HG03442 (cell line): ENCODE measurements at regions not wholly inside any gene's neighbourhood (a gene's known extent, or its start where the extent isn't known, plus 50 kb on each side); places are given as distances from the start of the nearest gene placed in this dataset.

ENCODE experiments used
- ATAC-seq: cut with Tn5 transposase; IDR thresholded peaks from one replicate; pipeline ENCODE4 v1.9.1; 2021; ENCODE audit warnings: mild to moderate bottlenecking, moderate library complexity; ENCODE audit not compliant: unreplicated experiment

DNA sequence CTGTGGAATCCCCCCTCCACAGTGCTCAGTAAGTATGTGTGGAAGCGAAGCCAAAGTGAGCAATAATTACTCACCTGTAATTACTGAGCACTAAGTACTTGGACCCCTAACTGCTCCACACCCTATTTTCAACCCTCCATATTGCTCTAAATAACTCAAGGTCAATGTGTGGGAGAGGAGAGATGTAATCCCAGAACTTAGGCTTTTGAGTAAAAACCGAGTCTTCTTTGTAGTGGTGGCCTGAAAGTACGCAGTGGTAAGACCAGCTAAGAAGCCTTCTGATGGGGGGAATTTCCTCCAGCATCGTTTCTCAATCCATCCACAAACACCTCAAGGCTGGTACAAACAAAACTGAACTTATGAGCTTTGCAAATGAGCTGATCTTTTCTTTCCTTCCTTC is 551.6 kb downstream of the ZEB2 start:
- no peak for ATAC-seq

DNA sequence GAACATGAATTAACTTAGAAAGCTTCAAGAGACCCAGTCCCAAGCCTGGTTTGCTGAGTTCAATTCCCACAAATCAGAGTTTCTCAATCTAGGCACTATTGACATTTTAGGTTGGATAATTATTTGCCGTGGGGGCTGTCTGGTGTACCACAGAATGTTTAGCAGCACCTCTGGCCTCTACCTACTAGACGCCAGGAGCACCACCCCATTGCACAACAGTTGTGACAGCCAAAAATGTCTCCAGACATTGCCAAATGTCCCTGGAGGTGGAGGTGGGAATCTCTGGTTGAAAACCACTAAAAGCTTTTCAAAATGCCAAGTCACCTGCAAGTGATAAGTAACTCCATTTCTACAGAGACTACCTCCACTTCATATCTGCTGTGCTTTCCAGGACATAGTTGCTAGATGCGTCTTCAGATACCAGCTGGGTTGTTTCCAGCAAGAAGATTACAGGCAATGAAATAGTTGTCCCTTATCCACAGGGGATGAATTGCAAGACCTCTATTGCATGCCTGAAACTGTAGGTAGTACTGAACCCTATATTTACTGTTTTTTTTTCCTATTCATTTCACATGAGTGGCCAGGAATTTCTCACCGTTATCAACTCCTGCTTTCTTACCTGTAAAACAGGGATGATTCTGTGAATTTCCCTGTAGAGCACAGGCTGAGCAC is 554.3 kb downstream of the ZEB2 start:
- no peak for ATAC-seq

DNA sequence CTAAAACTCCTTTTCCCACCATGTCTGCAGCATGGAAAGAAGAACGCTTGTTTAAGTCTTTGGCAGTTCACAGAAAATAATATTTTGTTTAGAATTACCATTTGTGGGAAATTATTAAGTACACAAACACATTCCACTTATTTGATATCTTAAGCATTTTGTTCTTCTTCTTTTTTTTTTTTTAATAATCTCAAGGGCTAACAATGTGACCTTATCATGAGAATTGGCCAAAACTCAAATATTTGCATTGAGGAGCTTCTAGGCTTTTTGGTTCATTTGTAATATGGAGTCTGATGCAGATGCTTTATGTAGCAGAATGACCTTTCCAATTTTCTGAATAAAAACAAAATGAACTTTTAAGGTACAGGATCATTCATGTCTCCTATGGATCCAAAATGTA is 555.0 kb downstream of the ZEB2 start:
- ATAC-seq: no peak

DNA sequence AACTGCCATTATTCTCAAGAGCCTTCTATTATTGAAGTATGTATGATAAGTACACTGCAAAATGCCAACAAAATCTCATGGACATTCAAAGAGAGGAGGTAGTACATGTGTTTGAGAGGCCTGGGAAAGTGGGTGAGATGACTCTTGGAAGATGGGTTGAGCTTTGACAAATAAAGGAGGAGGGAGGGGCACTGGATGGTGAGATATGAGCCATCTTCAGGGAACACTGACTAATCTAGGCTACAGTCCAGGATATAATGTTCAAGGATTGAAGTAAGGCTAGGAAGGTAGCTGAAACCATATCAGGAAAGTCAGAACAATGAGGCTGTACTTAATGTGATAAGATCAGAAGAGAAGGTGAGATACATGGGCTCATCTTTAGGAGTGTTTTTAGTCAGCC is 559.7 kb downstream of the ZEB2 start:
- no peak for ATAC-seq

DNA sequence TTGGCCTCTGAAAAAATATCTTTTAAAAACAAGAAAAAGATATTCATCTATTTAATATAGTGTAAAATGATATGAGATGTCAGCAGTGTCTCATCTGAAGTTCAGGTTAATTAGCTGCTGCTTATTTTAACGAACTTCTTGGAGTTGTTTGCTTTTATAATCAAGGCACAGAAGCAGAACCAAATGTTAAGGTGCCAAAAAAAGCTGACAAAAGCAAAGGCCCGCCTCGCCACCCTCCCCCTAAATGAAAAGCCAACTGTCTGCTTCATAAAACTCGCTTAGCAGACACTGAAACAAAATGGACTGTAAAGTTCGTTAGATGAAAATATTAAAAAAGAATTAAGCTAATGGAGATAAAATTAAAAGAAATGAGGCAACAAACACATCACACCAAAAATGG is 562.6 kb downstream of the ZEB2 start:
- ATAC-seq: no peak

DNA sequence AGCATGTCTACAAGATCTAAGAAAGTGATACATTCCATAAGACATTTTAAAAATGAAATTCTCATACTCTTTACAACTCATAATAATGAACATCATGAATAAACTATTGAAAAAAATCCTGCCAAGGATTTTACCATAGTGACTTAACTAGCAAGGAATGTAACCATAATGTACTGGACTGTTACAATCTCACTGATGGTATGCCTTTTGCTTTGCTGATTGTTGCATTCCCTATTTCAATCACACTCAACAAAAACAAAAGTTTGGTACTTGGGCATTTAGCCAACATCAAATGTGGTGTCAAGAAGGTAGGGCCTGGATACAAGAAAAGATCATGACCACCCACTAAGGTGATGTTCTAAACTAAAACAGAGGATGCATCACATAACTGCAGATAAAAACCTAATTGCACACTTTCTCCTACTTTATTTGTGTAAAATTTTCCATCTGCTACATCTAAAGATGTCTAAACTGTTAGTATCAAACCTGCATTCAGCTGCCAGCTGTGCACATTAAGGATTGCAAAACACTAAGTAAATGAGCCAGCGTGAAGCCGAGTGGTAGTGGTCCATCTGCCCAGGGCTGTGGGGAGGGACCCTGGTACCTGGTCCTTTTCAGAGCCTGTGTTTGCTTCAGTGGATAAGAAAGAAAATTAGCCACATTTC is 564.4 kb downstream of the ZEB2 start:
- no peak for ATAC-seq

DNA sequence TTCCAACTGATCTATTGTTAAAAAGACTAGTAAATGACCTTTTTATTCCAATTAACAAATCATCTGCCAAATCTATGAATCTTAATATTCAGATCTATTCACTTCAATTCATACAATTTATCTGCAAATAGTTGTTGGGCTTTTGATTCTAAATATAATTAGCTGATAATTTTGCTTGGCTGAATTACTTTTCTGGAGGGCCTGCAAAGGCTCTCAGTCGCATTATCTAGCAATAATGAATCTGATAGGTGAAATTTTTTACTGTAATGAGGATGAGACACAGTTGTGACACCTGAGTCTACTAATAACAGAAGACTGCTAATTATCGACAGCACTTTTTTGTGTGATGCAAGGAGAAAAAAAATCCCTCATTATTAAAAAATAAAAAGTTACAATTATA is 565.1 kb downstream of the ZEB2 start:
- no peak for ATAC-seq

DNA sequence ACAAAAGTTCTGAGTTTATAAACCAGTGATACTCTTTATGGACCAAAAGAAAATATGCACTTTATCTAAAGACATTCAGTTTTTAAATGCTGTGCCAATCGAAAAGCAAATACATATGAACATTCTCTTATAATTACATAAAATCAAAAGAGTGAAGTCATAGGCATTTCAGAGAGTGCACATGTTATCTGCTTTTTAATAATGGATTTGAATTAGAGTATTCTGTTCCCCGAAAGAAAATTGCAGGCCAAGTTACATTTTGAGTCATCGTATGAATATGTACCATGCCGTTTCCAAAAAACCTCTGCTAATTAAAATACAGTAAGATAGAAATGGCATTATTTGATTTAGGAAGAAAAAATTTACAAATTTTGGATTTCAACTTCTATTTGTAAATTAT is 565.7 kb downstream of the ZEB2 start:
- no peak for ATAC-seq

DNA sequence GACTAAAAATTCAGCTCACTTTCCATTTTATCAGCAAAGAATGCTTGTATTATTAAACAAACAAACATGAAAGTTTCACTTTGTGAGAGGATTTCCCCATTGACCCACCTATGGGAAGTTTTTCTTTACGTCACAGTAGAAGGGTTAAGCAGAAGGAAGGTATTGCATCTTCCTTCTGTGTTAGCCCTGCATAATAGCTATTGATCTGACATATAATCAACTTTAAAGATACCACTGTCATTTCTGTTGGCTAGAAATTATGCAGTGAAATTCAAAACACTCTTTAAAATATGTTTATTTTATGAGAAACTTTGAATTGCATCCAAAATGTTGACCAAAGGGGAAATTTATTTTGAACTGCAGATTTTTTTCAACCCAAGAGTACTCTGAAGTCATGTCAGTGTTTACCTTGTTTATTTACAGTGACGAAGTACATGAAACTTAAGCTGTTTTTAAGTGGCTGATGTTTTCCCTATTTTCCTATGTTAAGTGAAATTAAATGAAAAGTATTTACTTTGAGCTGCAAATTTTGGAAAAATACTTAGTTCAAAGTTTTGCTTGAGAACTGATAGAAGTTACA is 566.4 kb downstream of the ZEB2 start:
- no peak for ATAC-seq

DNA sequence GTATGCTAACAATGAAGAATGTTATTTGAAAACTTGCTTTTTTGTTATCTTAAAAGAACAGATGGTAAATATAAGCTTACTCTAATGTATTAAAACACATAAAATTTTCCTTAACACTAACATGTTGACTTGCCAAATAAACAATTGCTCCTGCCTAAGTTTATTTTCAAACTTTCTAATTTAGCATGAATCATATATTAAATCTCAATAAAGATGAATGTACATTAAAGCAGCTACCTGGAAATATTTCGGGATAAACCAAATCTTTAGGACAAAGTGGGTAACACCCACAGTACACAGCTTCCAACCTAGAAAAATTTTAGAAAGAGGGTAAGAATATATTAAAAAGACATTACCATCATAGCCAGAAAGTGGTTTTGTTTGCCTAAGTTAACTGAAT is 567.4 kb downstream of the ZEB2 start:
- no peak for ATAC-seq

DNA sequence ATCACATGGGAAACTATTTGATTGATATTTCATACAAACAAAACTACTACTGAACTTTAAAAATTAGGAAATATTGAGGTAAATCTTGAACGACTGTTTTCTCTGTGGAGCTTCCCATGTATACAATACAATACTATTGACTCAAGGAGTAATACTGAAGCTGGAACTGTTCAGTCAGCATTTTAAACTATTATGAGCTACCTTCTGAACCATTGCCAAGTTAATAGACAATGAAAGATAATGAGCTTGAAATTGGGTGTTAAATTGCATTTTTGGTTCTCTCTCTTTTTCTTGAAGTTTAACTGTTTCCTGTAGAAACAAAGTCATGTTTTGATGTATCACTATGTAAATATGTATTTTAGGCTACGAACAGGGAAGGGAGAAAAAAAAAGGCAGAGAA is 569.2 kb downstream of the ZEB2 start:
- ATAC-seq: no peak

DNA sequence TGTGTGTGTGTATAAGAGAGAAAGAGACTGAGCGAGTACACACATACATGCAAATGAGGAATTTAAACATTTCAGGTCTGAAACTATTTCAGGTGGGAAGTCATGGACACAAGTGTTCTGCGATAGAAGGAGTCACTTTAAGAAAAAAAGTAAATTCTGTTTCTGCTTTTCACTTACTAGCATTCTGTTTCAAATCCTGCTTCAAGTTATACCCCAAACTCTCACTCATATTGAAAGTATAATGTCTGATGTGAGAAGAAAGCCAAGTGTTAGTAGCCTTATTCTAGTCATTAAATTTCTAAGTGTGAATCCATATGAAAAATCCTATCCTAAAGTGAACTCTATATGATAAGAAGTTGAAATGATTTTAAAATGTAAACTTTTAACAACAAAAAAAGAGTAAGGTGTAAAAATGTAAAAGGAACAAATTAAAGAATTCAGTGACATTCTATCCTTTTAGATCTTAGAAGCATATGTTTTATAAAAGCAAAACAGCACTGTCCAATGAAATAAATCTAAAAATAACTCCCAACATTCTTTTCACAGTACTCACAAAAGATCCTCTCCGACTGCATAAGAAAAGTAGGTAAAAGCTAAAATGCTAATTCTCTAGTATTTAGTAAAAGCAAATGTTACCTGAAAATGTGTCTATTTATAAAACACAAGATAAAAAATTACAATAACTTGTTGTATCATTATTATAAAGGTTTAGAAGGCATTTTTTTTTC is 570.6 kb downstream of the ZEB2 start:
- peak; percentile 61 for ATAC-seq

DNA sequence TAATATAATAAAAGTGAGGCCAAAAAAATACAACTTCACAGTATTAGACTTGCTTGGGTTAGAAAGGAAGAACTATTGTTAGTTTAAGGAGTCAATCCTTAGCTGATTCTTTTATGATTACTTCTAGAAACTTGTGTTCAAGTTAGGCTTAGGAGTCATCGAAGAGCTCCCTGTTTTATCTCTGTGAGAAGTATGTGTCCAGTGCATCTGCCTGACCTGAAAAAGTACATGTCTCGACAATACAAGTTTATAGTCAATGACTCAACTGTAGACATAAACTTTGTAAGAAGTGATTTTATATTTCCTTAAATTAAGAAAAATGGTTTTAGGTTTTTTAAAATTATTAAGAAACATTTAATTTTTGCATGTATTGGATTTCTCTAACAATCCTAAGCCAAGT is 571.2 kb downstream of the ZEB2 start:
- ATAC-seq: no peak

DNA sequence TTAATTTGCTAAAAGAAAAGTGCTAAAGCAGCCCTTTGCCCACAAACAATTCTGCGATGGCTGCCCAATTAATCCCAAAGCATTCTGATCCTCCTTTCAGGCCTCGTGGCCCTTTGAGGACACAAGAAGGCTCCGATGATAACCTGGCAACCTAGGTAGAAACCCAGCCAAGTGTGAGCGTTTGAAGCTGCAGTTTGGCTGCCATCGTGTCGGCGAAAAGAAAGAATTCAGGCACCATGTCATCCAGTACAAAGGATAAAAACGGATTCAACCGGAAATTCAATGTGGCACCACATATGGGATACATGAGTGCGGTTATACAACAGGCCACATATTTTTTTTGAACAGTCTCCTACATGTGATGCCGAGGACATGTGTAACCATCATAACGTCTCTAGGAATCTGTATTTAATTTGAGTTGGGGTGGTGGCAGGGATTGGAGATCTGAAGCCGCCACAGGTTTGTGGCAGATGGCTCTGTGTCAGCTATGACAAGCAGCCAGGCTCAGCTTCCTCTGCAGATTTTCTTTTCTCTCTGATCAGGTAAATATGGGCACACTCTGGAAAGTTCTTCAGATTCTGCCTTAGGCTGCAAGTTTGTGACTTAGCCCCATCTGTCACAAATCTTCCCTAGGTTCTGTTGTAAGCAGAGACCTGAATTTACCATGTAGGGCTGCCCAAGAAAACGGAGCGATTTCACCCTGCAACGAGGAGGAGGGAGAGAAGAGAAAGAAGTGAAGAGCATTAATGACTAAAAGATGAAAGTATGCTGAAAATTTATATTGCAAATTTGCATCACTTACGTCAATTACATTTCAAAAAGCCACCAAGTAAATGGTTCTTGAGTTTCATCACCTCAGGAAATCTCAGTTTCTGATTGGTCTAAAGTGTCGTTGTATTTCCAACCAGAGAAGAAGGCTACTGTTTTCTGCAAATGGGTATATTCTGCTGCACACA is 573.2 kb downstream of the ZEB2 start:
- ATAC-seq: no peak

DNA sequence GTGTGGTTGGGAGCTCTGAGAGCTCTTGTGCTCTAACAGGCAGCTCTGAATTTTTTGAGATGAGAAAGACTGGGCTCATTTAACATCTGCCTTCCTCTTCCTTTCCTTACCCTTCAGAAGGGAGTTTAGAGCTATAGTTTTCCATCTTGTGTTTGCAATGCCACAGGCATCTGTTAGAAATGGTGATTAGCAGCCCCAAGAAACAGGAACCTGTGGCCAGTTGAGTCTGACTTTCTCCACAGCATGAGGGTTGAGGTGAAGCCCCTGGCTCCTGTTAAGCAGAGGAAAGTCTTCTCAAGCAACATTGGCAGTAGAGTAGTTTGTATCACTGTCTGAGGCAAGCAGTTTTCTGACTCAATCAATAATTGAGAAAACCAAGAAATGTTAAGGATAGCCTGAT is 577.4 kb downstream of the ZEB2 start:
- no peak for ATAC-seq

DNA sequence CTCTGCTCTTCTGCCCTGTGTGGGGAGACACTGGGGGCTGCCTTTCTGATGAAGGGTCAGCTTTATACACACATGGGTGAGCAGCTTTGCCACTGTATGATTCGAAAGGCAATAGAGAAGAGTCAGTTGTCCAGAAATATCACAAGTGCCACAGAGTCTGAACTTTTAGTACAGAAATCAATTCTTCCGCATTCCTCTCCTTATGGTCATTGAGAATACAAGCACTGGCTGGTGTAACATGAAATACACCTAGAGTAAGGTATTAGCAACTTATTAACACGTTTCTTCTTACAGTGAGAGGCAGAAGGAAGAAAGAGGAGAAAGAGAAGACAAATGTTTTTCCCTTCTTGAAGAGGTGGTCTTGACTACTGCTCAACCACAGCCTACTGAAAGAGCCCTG is 579.2 kb downstream of the ZEB2 start:
- no peak for ATAC-seq

DNA sequence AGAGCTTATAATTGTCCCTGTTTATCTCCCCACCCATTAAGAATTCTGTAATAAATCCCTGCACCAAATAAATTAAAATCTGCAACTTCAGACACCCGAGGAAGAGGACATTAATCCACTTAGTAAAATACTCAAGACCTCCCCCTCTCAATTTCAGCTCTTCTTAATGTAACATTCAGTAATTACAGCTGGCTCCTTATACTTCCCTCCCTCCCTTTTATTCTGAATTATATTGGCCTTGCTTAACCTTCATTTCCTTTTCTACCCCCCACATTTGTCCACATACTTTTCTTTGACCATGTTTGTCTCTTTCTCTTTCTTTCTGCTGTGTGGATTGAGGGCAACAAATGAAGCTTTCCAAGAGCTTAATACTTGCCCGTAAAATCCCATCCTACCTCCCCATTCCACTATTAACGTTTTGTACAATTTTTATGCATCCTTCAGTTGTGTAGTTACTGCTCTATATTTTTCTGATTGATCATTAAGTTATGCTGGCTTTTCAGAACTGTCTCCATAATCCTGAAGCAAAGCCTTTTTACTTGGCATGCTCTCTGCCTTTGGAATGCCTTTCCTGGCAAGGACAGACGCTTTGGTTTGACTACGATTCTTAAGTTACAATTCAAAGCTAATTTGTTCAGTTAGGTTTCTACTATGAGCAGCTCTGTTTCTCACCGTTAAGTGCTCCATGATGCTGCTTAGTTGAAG is 580.1 kb downstream of the ZEB2 start:
- ATAC-seq: no peak

DNA sequence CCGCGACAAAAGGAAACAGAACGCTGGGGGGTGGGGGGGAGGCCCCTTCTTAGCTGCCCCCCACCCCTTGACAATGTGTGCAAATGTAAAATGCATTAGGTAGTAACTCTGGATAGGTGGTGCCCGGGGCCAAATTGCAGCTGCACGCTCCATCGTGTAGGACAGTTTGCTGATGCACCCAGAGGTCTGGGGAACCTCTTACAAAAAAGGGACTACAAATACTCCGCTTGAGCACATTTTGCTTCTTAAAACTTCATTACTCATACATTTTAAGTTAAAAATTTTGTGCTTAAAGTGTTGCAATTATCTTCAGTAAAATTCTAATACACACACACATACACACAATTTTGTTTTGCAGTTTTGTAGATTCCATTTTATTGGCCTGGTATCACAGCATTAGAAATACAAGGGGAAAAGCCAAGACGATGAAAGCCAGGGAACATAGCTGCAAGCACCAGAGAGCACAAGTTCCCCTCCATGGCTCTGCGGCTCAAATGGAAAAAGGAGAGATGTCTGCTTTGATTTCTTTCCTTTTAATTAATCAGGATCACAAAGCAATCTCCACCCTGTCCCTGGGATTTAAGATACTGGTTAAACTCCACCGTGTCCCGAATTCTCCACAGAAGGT is 582.1 kb downstream of the ZEB2 start:
- ATAC-seq: peak; percentile 15

DNA sequence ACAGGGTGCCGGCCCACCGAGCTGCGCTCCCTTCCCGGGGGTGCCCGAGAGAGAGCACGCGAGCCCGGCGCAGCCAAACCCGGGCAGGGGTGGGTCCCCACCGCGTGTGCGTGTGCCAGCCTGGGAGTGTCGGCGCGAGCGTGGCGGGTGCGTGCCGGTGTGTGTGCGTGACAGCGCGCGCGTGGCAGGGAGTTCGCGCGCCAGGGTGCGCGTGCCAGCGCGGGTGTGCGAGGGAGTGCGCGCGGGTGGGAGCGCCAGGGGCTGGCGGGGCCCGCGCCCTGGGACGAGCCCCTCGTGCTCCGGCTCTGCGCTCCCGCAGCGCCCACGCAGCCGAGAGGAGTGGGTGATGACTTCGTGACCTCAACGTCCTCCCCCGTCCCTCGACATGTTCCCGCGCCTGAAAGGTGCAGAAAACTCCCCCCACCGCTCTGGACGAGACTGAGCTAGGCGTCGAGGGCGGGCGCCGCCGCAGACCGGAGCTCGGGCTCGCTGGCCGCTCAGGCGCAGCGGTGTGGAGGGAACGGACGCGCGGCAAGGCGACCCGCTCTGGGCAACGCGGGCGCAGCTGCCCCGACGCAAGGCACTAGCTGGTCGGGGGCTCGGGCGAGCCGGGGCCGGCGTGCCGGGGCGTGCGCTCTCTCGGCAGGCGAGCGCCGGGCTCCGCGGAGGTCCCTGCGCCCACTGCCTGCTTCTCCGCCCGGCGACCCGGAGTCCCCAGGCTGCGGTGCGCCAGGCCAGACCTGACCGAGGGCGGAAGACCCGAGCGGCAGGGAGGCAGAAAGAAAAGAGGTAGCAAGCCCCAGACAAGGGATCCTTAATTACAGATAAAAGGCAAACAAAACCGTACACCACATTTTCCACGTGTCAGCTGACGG is 582.8 kb downstream of the ZEB2 start:
- peak; percentile 66 for ATAC-seq
